ENCODE measurements at regions not wholly inside any gene's neighbourhood (a gene's known extent, or its start where the extent isn't known, plus 50 kb on each side); places are given as distances from the start of the nearest gene placed in this dataset.

- no peak for DNase-seq
Observed at GRCh38 chr9:2313512-2313911, 298.4 kb downstream of the SMARCA2 start.

GRCh38 chr9:2317591-2317990 lies 302.4 kb downstream of the SMARCA2 start:
- no peak for DNase-seq

- DNase-seq, result no peak
Observed at GRCh38 chr9:2319421-2319820, 302.2 kb upstream of the VLDLR start.

- DNase-seq, result no peak
Observed at GRCh38 chr9:2320114-2320513, 301.5 kb upstream of the VLDLR start.

- DNase-seq, result no peak
Observed at GRCh38 chr9:2320632-2321031, 301.0 kb upstream of the VLDLR start.

GRCh38 chr9:2321523-2322148 lies 300.0 kb upstream of the VLDLR start:
- no peak for DNase-seq

GRCh38 chr9:2324742-2325141 lies 296.8 kb upstream of the VLDLR start:
- no peak for DNase-seq

- no peak for DNase-seq
Observed at GRCh38 chr9:2332663-2333062, 288.9 kb upstream of the VLDLR start.

GRCh38 chr9:2335260-2335659 lies 286.3 kb upstream of the VLDLR start:
- DNase-seq, result no peak

- no peak for DNase-seq
Observed at GRCh38 chr9:2336055-2336454, 285.5 kb upstream of the VLDLR start.

GRCh38 chr9:2337131-2337530 lies 284.5 kb upstream of the VLDLR start:
- no peak for DNase-seq

GRCh38 chr9:2337627-2338026 lies 284.0 kb upstream of the VLDLR start:
- no peak for DNase-seq

- no peak for DNase-seq
Observed at GRCh38 chr9:2338777-2339365, 282.7 kb upstream of the VLDLR start.

GRCh38 chr9:2339416-2339815 lies 282.2 kb upstream of the VLDLR start:
- DNase-seq, result no peak

- DNase-seq, result no peak
Observed at GRCh38 chr9:2340046-2340760, 281.4 kb upstream of the VLDLR start.

- DNase-seq, result no peak
Observed at GRCh38 chr9:2341126-2341525, 280.5 kb upstream of the VLDLR start.

GRCh38 chr9:2341956-2342355 lies 279.6 kb upstream of the VLDLR start:
- no peak for DNase-seq

GRCh38 chr9:2343756-2344155 lies 277.8 kb upstream of the VLDLR start:
- no peak for DNase-seq

- DNase-seq, result no peak
Observed at GRCh38 chr9:2344436-2344835, 277.2 kb upstream of the VLDLR start.

- no peak for DNase-seq
Observed at GRCh38 chr9:2345013-2345412, 276.6 kb upstream of the VLDLR start.

- no peak for DNase-seq
Observed at GRCh38 chr9:2346277-2346913, 275.2 kb upstream of the VLDLR start.

- no peak for DNase-seq
Observed at GRCh38 chr9:2351324-2351723, 270.3 kb upstream of the VLDLR start.

GRCh38 chr9:2354216-2354615 lies 267.4 kb upstream of the VLDLR start:
- no peak for DNase-seq
